SK-N-SH treated with all-trans-retinoic acid at 6 μM for 48 hours (cell line): ENCODE measurements at regions not wholly inside any gene's neighbourhood (a gene's known extent, or its start where the extent isn't known, plus 50 kb on each side); places are given as distances from the start of the nearest gene placed in this dataset.

Experiments
- ATAC-seq: fragments of 200-7000 bp; cut with Tn5 transposase; 3 replicates; pipeline ENCODE4 v1.9.1; 2020; ENCODE audit warnings: mild to moderate bottlenecking, moderate library complexity
- ARNTL ChIP-seq: fragments of 450-650 bp; formaldehyde crosslinking; IDR thresholded peaks from 2 replicates; pipeline ENCODE4 v1.5.0; 2020; ENCODE audit warnings: low read depth, mild to moderate bottlenecking, moderate library complexity, borderline replicate concordance
- BACH2 ChIP-seq: fragments of 250-450 bp; sonication (Bioruptor Pico); IDR thresholded peaks from 2 replicates; pipeline ENCODE4 v1.9.0; 2021; ENCODE audit warnings: mild to moderate bottlenecking, borderline replicate concordance
- CSDC2 ChIP-seq: fragments of 250-450 bp; sonication (Bioruptor Pico); IDR thresholded peaks from 2 replicates; pipeline ENCODE4 v1.5.0; 2020; ENCODE audit warnings: mild to moderate bottlenecking, moderate library complexity
- ESRRG ChIP-seq: fragments of 250-450 bp; sonication (Bioruptor Pico); IDR thresholded peaks from 2 replicates; pipeline ENCODE4 v1.6.1; 2021; ENCODE audit warnings: mild to moderate bottlenecking
- GLIS3 ChIP-seq: fragments of 250-450 bp; sonication (Bioruptor Pico); IDR thresholded peaks from 2 replicates; pipeline ENCODE4 v1.5.0; 2020; ENCODE audit warnings: mild to moderate bottlenecking, moderate library complexity
- ISL1 ChIP-seq: fragments of 250-450 bp; sonication (Bioruptor Pico); IDR thresholded peaks from 2 replicates; pipeline ENCODE4 v2.1.2; 2022; ENCODE audit warnings: mild to moderate bottlenecking, moderate library complexity
- OSR1 ChIP-seq: fragments of 250-450 bp; sonication (Bioruptor Pico); IDR thresholded peaks from 2 replicates; pipeline ENCODE4 v1.8.0; 2022; ENCODE audit warnings: moderate library complexity, mild to moderate bottlenecking, inconsistent platforms
- PPARA ChIP-seq: fragments of 250-450 bp; sonication (Bioruptor Pico); IDR thresholded peaks from 2 replicates; pipeline ENCODE4 v1.5.0; 2020; ENCODE audit warnings: mild to moderate bottlenecking, borderline replicate concordance
- RARB ChIP-seq: fragments of 250-450 bp; sonication (Bioruptor Pico); IDR thresholded peaks from 2 replicates; pipeline ENCODE4 v1.8.0; 2021; ENCODE audit warnings: mild to moderate bottlenecking, moderate library complexity
- SNAI2 ChIP-seq: fragments of 250-450 bp; sonication (Bioruptor Pico); IDR thresholded peaks from 2 replicates; pipeline ENCODE4 v1.5.0; 2020; ENCODE audit warnings: mild to moderate bottlenecking, moderate library complexity
- TCF4 ChIP-seq: fragments of 250-450 bp; sonication (Bioruptor Pico); IDR thresholded peaks from 2 replicates; pipeline ENCODE4 v1.8.0; 2021; ENCODE audit warnings: mild to moderate bottlenecking, moderate library complexity, borderline replicate concordance
- TOX ChIP-seq: fragments of 250-450 bp; sonication (Bioruptor Pico); IDR thresholded peaks from 2 replicates; pipeline ENCODE4 v1.8.0; 2021; ENCODE audit warnings: mild to moderate bottlenecking, moderate library complexity, borderline replicate concordance
- ZC3H10 ChIP-seq: fragments of 250-450 bp; sonication (Bioruptor Pico); IDR thresholded peaks from 2 replicates; pipeline ENCODE4 v1.5.1; 2021; ENCODE audit warnings: mild to moderate bottlenecking, moderate library complexity
- ZFP3 ChIP-seq: fragments of 250-450 bp; sonication (Bioruptor Pico); IDR thresholded peaks from 2 replicates; pipeline ENCODE4 v1.5.0; 2020; ENCODE audit warnings: mild to moderate bottlenecking, moderate library complexity
- ZFP30 ChIP-seq: fragments of 450-650 bp; formaldehyde crosslinking; IDR thresholded peaks from 2 replicates; pipeline ENCODE4 v1.5.0; 2022; ENCODE audit warnings: mild to moderate bottlenecking, moderate library complexity
- ZNF565 ChIP-seq: fragments of 450-650 bp; formaldehyde crosslinking; conservative IDR thresholded peaks from 2 replicates; pipeline ENCODE4 v1.5.0; 2020; ENCODE audit warnings: low read depth, mild to moderate bottlenecking, moderate library complexity
- ZNF70 ChIP-seq: fragments of 450-650 bp; formaldehyde crosslinking; IDR thresholded peaks from 2 replicates; pipeline ENCODE4 v1.5.0; 2020; ENCODE audit warnings: mild to moderate bottlenecking, moderate library complexity
- ZNF8 ChIP-seq: fragments of 450-650 bp; formaldehyde crosslinking; IDR thresholded peaks from 2 replicates; pipeline ENCODE4 v1.5.0; 2020; ENCODE audit warnings: mild to moderate bottlenecking, moderate library complexity
- TF ChIP-seq, protein P1 (sequence below): fragments of 250-450 bp; sonication (Bioruptor Pico); IDR thresholded peaks from 2 replicates; pipeline ENCODE4 v1.8.0; 2020; ENCODE audit warnings: mild to moderate bottlenecking, moderate library complexity, borderline replicate concordance
- TF ChIP-seq, protein P2 (sequence below): fragments of 250-450 bp; sonication (Bioruptor Pico); IDR thresholded peaks from 2 replicates; pipeline ENCODE4 v1.8.0; 2021; ENCODE audit warnings: low read depth, mild to moderate bottlenecking, moderate library complexity, borderline replicate concordance
- TF ChIP-seq, protein P3 (sequence below): fragments of 250-450 bp; sonication (Bioruptor Pico); IDR thresholded peaks from 2 replicates; pipeline ENCODE4 v1.5.0; 2020; ENCODE audit warnings: mild to moderate bottlenecking, moderate library complexity
- TF ChIP-seq, protein P4 (sequence below): fragments of 250-450 bp; sonication (Bioruptor Pico); IDR thresholded peaks from 2 replicates; pipeline ENCODE4 v1.5.1; 2021; ENCODE audit warnings: mild to moderate bottlenecking, moderate library complexity
- TF ChIP-seq, protein P5 (sequence below): fragments of 250-450 bp; sonication (Bioruptor Pico); IDR thresholded peaks from 2 replicates; pipeline ENCODE4 v1.5.1; 2020; ENCODE audit warnings: low read depth, mild to moderate bottlenecking, moderate library complexity

DNA sequence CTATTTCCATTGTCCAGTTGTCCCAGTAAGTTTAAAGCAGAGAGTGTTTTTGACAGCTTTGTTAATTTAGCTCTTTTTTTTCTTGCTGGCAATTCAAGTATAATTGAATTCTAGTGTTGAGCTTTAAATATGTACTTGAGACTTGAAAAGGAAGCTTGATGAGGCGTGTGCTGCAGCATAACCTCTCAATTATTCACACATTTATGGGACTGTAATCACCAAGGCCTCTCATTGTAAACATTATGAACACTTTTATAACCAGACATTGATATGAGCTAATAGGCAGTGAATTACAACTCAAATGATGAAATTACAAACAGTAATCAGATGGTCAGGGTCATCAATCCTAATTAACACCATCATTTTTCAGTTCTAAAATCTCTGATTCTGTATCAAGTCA lies 378.0 kb upstream of the DDHD1 start:
- no peak for ATAC-seq
- TF ChIP-seq ZNF565 (CRISPR knock-in tag) (no peak), ZNF70 (no peak), OSR1 (CRISPR knock-in tag) (no peak), ISL1 (no peak), TOX (CRISPR knock-in tag) (no peak), TCF4 (CRISPR knock-in tag) (no peak), BACH2 (no peak), PPARA (CRISPR knock-in tag) (no peak), CSDC2 (CRISPR knock-in tag) (no peak), SNAI2 (CRISPR knock-in tag) (no peak), ZFP30 (CRISPR knock-in tag) (no peak), ARNTL (no peak), RARB (no peak)
- TF ChIP-seq, protein P1, sequence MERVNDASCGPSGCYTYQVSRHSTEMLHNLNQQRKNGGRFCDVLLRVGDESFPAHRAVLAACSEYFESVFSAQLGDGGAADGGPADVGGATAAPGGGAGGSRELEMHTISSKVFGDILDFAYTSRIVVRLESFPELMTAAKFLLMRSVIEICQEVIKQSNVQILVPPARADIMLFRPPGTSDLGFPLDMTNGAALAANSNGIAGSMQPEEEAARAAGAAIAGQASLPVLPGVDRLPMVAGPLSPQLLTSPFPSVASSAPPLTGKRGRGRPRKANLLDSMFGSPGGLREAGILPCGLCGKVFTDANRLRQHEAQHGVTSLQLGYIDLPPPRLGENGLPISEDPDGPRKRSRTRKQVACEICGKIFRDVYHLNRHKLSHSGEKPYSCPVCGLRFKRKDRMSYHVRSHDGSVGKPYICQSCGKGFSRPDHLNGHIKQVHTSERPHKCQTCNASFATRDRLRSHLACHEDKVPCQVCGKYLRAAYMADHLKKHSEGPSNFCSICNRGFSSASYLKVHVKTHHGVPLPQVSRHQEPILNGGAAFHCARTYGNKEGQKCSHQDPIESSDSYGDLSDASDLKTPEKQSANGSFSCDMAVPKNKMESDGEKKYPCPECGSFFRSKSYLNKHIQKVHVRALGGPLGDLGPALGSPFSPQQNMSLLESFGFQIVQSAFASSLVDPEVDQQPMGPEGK: no peak
- TF ChIP-seq, protein P2, sequence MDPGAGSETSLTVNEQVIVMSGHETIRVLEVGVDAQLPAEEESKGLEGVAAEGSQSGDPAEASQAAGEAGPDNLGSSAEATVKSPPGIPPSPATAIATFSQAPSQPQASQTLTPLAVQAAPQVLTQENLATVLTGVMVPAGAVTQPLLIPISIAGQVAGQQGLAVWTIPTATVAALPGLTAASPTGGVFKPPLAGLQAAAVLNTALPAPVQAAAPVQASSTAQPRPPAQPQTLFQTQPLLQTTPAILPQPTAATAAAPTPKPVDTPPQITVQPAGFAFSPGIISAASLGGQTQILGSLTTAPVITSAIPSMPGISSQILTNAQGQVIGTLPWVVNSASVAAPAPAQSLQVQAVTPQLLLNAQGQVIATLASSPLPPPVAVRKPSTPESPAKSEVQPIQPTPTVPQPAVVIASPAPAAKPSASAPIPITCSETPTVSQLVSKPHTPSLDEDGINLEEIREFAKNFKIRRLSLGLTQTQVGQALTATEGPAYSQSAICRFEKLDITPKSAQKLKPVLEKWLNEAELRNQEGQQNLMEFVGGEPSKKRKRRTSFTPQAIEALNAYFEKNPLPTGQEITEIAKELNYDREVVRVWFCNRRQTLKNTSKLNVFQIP (CRISPR knock-in tag): no peak
- TF ChIP-seq, protein P3, sequence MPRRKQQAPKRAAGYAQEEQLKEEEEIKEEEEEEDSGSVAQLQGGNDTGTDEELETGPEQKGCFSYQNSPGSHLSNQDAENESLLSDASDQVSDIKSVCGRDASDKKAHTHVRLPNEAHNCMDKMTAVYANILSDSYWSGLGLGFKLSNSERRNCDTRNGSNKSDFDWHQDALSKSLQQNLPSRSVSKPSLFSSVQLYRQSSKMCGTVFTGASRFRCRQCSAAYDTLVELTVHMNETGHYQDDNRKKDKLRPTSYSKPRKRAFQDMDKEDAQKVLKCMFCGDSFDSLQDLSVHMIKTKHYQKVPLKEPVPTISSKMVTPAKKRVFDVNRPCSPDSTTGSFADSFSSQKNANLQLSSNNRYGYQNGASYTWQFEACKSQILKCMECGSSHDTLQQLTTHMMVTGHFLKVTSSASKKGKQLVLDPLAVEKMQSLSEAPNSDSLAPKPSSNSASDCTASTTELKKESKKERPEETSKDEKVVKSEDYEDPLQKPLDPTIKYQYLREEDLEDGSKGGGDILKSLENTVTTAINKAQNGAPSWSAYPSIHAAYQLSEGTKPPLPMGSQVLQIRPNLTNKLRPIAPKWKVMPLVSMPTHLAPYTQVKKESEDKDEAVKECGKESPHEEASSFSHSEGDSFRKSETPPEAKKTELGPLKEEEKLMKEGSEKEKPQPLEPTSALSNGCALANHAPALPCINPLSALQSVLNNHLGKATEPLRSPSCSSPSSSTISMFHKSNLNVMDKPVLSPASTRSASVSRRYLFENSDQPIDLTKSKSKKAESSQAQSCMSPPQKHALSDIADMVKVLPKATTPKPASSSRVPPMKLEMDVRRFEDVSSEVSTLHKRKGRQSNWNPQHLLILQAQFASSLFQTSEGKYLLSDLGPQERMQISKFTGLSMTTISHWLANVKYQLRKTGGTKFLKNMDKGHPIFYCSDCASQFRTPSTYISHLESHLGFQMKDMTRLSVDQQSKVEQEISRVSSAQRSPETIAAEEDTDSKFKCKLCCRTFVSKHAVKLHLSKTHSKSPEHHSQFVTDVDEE (CRISPR knock-in tag): no peak
- TF ChIP-seq, protein P4, sequence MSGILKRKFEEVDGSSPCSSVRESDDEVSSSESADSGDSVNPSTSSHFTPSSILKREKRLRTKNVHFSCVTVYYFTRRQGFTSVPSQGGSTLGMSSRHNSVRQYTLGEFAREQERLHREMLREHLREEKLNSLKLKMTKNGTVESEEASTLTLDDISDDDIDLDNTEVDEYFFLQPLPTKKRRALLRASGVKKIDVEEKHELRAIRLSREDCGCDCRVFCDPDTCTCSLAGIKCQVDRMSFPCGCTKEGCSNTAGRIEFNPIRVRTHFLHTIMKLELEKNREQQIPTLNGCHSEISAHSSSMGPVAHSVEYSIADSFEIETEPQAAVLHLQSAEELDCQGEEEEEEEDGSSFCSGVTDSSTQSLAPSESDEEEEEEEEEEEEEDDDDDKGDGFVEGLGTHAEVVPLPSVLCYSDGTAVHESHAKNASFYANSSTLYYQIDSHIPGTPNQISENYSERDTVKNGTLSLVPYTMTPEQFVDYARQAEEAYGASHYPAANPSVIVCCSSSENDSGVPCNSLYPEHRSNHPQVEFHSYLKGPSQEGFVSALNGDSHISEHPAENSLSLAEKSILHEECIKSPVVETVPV: no peak
- TF ChIP-seq, protein P5, sequence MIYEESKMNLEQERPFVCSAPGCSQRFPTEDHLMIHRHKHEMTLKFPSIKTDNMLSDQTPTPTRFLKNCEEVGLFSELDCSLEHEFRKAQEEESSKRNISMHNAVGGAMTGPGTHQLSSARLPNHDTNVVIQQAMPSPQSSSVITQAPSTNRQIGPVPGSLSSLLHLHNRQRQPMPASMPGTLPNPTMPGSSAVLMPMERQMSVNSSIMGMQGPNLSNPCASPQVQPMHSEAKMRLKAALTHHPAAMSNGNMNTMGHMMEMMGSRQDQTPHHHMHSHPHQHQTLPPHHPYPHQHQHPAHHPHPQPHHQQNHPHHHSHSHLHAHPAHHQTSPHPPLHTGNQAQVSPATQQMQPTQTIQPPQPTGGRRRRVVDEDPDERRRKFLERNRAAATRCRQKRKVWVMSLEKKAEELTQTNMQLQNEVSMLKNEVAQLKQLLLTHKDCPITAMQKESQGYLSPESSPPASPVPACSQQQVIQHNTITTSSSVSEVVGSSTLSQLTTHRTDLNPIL (CRISPR knock-in tag): no peak

DNA sequence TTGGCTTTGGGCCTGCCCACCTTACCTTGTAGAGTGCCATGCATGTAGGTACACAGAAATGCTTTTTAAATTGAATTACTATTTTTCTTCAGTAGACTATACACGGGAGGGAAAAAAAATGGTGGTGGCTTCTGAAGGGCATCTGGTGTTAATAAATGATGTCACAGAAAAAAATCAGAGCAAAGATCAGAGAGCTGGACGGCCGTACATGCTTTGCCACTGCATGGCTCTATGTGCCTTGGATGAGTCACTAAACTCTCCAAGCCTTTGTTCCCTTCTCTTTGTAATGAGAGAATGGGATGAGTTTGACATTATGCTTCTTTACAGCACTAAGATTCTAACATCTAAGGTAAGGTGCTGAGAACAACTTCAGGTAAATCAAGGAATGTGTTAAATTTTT lies 376.4 kb upstream of the DDHD1 start:
- no peak for ATAC-seq
- TF ChIP-seq ZNF565 (CRISPR knock-in tag): no peak
- TF ChIP-seq ZNF8: no peak
- TF ChIP-seq ESRRG: no peak
- no peak for TF ChIP-seq ZFP3 (CRISPR knock-in tag)
- no peak for TF ChIP-seq PPARA (CRISPR knock-in tag)
- no peak for TF ChIP-seq BACH2
- TF ChIP-seq OSR1 (CRISPR knock-in tag): no peak
- no peak for TF ChIP-seq CSDC2 (CRISPR knock-in tag)
- no peak for TF ChIP-seq TCF4 (CRISPR knock-in tag)
- no peak for TF ChIP-seq RARB
- TF ChIP-seq ARNTL: no peak
- TF ChIP-seq, protein P4: no peak
- no peak for TF ChIP-seq ISL1
- TF ChIP-seq, protein P1: no peak
- TF ChIP-seq ZNF70: no peak
- no peak for TF ChIP-seq SNAI2 (CRISPR knock-in tag)
- TF ChIP-seq ZC3H10: no peak
- TF ChIP-seq GLIS3 (CRISPR knock-in tag): no peak
- TF ChIP-seq, protein P3 (CRISPR knock-in tag): no peak
